ENCODE measurements at regions not wholly inside any gene's neighbourhood (a gene's known extent, or its start where the extent isn't known, plus 50 kb on each side); places are given as distances from the start of the nearest gene placed in this dataset.

GRCh38 chr11:81422402-81422801, 1311.3 kb downstream of the FAM181B start:
- Histone ChIP-seq H3K27me3 (replicated peaks; ENCODE audit: control insufficient read depth, insufficient read depth, low read length) (no peaks in the 10 kb centered on the region), H3K36me3 (ENCODE audit: control insufficient read depth, insufficient read depth, low read length) (no peaks in the 10 kb centered on the region), H3K4me3 (replicated peaks; ENCODE audit: low read depth, low read length) (no peak overlapping the region)
- no peak for DNase-seq (ENCODE audit: extremely low read depth, insufficient read length)
- TF ChIP-seq CTCF (IDR thresholded peaks at IDR 0.05; ENCODE audit: insufficient read depth, low read length, poor library complexity, severe bottlenecking), result no peak

GRCh38 chr11:81421251-81421860, 1312.3 kb downstream of the FAM181B start:
- no peak for DNase-seq (ENCODE audit: extremely low read depth, insufficient read length)
- no peaks in the 10 kb centered on the region for H3K27me3 ChIP-seq (replicated peaks; ENCODE audit: control insufficient read depth, insufficient read depth, low read length)
- no peak for TF ChIP-seq CTCF (IDR thresholded peaks at IDR 0.05; ENCODE audit: insufficient read depth, low read length, poor library complexity, severe bottlenecking)
- no peak overlapping the region for H3K4me3 ChIP-seq (replicated peaks; ENCODE audit: low read depth, low read length)
- H3K36me3 ChIP-seq (ENCODE audit: control insufficient read depth, insufficient read depth, low read length), result no peaks in the 10 kb centered on the region

GRCh38 chr11:81420668-81421250, 1312.9 kb downstream of the FAM181B start:
- H3K36me3 ChIP-seq (ENCODE audit: control insufficient read depth, insufficient read depth, low read length), result no peaks in the 10 kb centered on the region
- TF ChIP-seq CTCF (IDR thresholded peaks at IDR 0.05; ENCODE audit: insufficient read depth, low read length, poor library complexity, severe bottlenecking), result no peak
- H3K27me3 ChIP-seq (replicated peaks; ENCODE audit: control insufficient read depth, insufficient read depth, low read length), result no peaks in the 10 kb centered on the region
- DNase-seq (ENCODE audit: extremely low read depth, insufficient read length), result no peak
- no peak overlapping the region for H3K4me3 ChIP-seq (replicated peaks; ENCODE audit: low read depth, low read length)

GRCh38 chr11:81397316-81397715, 1336.3 kb downstream of the FAM181B start:
- Histone ChIP-seq H3K27me3 (replicated peaks; ENCODE audit: control insufficient read depth, insufficient read depth, low read length) (no peaks in the 10 kb centered on the region; the same call in 1 of the 2 replicates), H3K4me3 (replicated peaks; ENCODE audit: low read depth, low read length) (no peak overlapping the region), H3K36me3 (ENCODE audit: control insufficient read depth, insufficient read depth, low read length) (no peaks in the 10 kb centered on the region)
- no peak for TF ChIP-seq CTCF (IDR thresholded peaks at IDR 0.05; ENCODE audit: insufficient read depth, low read length, poor library complexity, severe bottlenecking)
- no peak for DNase-seq (ENCODE audit: extremely low read depth, insufficient read length)

- Histone ChIP-seq H3K4me3 (replicated peaks; ENCODE audit: low read depth, low read length) (no peak overlapping the region), H3K27me3 (replicated peaks; ENCODE audit: control insufficient read depth, insufficient read depth, low read length) (no peaks in the 10 kb centered on the region), H3K36me3 (ENCODE audit: control insufficient read depth, insufficient read depth, low read length) (no peaks in the 10 kb centered on the region)
- DNase-seq (ENCODE audit: extremely low read depth, insufficient read length), result no peak
- no peak for TF ChIP-seq CTCF (IDR thresholded peaks at IDR 0.05; ENCODE audit: insufficient read depth, low read length, poor library complexity, severe bottlenecking)
These were observed 1339.4 kb downstream of the FAM181B start for GRCh38 chr11:81394311-81394710.

Measured in GM06990 (cell line).